H9 (cell line): ENCODE measurements at regions not wholly inside any gene's neighbourhood (a gene's known extent, or its start where the extent isn't known, plus 50 kb on each side); places are given as distances from the start of the nearest gene placed in this dataset.

ENCODE experiments used
- DNase-seq: peaks from one replicate; pipeline ENCODE4 v3.0.0-alpha.2; 2017
- H2AFZ ChIP-seq: one replicate; pipeline ENCODE4 v1.6.1; 2013; ENCODE audit warnings: mild to moderate bottlenecking, low read length, control low read depth, moderate library complexity
- H2AK5ac ChIP-seq: 2 replicates; pipeline ENCODE4 v1.6.1; 2013; ENCODE audit warnings: low read length, control low read depth, mixed read lengths; ENCODE audit not compliant: insufficient read length
- H2BK120ac ChIP-seq: one replicate; pipeline ENCODE4 v1.6.1; 2013; ENCODE audit warnings: low read depth, mild to moderate bottlenecking, low read length, control low read depth, inconsistent platforms; ENCODE audit not compliant: poor library complexity, severe bottlenecking
- H2BK12ac ChIP-seq: 2 replicates; pipeline ENCODE4 v1.6.1; 2013; ENCODE audit warnings: low read length, control low read depth, mixed read lengths, low read depth; ENCODE audit not compliant: insufficient read length
- H2BK15ac ChIP-seq: 2 replicates; pipeline ENCODE4 v1.6.1; 2013; ENCODE audit warnings: low read depth, low read length, control low read depth
- H2BK20ac ChIP-seq: one replicate; pipeline ENCODE4 v1.6.1; 2013; ENCODE audit warnings: low read depth, mild to moderate bottlenecking, low read length, control low read depth, inconsistent platforms; ENCODE audit not compliant: poor library complexity, severe bottlenecking
- H2BK5ac ChIP-seq: 2 replicates; pipeline ENCODE4 v1.6.1; 2013; ENCODE audit warnings: low read length, control low read depth, mixed read lengths; ENCODE audit not compliant: insufficient read length
- H3K14ac ChIP-seq: 2 replicates; pipeline ENCODE4 v1.6.1; 2013; ENCODE audit warnings: low read length, control low read depth; ENCODE audit not compliant: insufficient read depth
- H3K18ac ChIP-seq: 2 replicates; pipeline ENCODE4 v1.6.1; 2013; ENCODE audit warnings: low read depth, mild to moderate bottlenecking, mixed read lengths, low read length, control low read depth; ENCODE audit not compliant: insufficient read length
- H3K23ac ChIP-seq: 2 replicates; pipeline ENCODE4 v1.6.1; 2013; ENCODE audit warnings: low read length, control low read depth, mixed read lengths, low read depth; ENCODE audit not compliant: insufficient read length
- H3K23me2 ChIP-seq: 2 replicates; pipeline ENCODE4 v1.6.1; 2013; ENCODE audit warnings: low read depth, mild to moderate bottlenecking, mixed read lengths, low read length, control low read depth; ENCODE audit not compliant: insufficient read length, poor library complexity, severe bottlenecking
- H3K27ac ChIP-seq: 2 replicates; pipeline ENCODE4 v1.5.1; 2013; ENCODE audit warnings: low read length, control low read depth, mixed read lengths, low read depth; ENCODE audit not compliant: insufficient read length
- H3K27me3 ChIP-seq: 2 replicates; pipeline ENCODE4 v1.6.1; 2013; ENCODE audit warnings: low read length, control low read depth, inconsistent platforms; ENCODE audit not compliant: insufficient read depth
- H3K4ac ChIP-seq: 2 replicates; pipeline ENCODE4 v1.6.1; 2013; ENCODE audit warnings: low read depth, mild to moderate bottlenecking, control low read depth, inconsistent platforms, low read length, moderate library complexity
- H3K4me1 ChIP-seq: 2 replicates; pipeline ENCODE4 v1.6.1; 2013; ENCODE audit warnings: low read length, control low read depth, inconsistent platforms; ENCODE audit not compliant: insufficient read depth
- H3K4me2 ChIP-seq: 2 replicates; pipeline ENCODE4 v1.6.1; 2013; ENCODE audit warnings: low read length, control low read depth, mixed read lengths; ENCODE audit not compliant: insufficient read length, insufficient read depth
- H3K56ac ChIP-seq: 2 replicates; pipeline ENCODE4 v1.6.1; 2013; ENCODE audit warnings: low read depth, mild to moderate bottlenecking, mixed read lengths, low read length, control low read depth; ENCODE audit not compliant: insufficient read length
- H3K79me1 ChIP-seq: 2 replicates; pipeline ENCODE4 v1.6.1; 2013; ENCODE audit warnings: low read depth, mild to moderate bottlenecking, moderate library complexity, low read length, control low read depth, inconsistent platforms; ENCODE audit not compliant: insufficient read depth, poor library complexity, severe bottlenecking
- H3K79me2 ChIP-seq: 2 replicates; pipeline ENCODE4 v1.6.1; 2013; ENCODE audit warnings: low read length, control low read depth, inconsistent platforms; ENCODE audit not compliant: insufficient read depth
- H3K9ac ChIP-seq: 2 replicates; pipeline ENCODE4 v1.6.1; 2013; ENCODE audit warnings: low read length, control low read depth, mixed read lengths; ENCODE audit not compliant: insufficient read length; ENCODE audit errors: extremely low read depth
- H3K9me3 ChIP-seq: one replicate; pipeline ENCODE4 v1.6.1; 2013; ENCODE audit warnings: low read depth, low read length, inconsistent platforms; ENCODE audit not compliant: control insufficient read depth
- H3T11ph ChIP-seq: one replicate; pipeline ENCODE4 v1.6.1; 2013; ENCODE audit warnings: mild to moderate bottlenecking, low read length, control low read depth, inconsistent platforms
- H4K20me1 ChIP-seq: one replicate; pipeline ENCODE4 v1.6.1; 2013; ENCODE audit not compliant: control insufficient read depth, insufficient read length, insufficient read depth
- H4K5ac ChIP-seq: 2 replicates; pipeline ENCODE4 v1.6.1; 2013; ENCODE audit warnings: low read depth, mild to moderate bottlenecking, mixed read lengths, low read length, control low read depth; ENCODE audit not compliant: insufficient read length
- H4K8ac ChIP-seq: replicated peaks from 2 replicates; pipeline ENCODE4 v1.6.1; 2013; ENCODE audit warnings: low read length, control low read depth, mixed read lengths, low read depth; ENCODE audit not compliant: insufficient read length
- H4K91ac ChIP-seq: 2 replicates; pipeline ENCODE4 v1.6.1; 2013; ENCODE audit warnings: low read depth, mild to moderate bottlenecking, moderate library complexity, mixed read lengths, low read length, control low read depth; ENCODE audit not compliant: insufficient read length
- H3K27ac Mint-ChIP-seq, 3 experiments: 2 replicates in 2 of 3; 3 replicates in 1 of 3; pipeline ENCODE4 v1.8.0; 2020 to 2021; ENCODE audit warnings: mixed read lengths in 3 of 3, mild to moderate bottlenecking in 1 of 3, moderate library complexity in 1 of 3
- H3K27me3 Mint-ChIP-seq: 2 replicates; pipeline ENCODE4 v1.8.0; 2021; ENCODE audit warnings: low read depth, mild to moderate bottlenecking, moderate library complexity, mixed read lengths
- H3K36me3 Mint-ChIP-seq, 3 experiments: 2 replicates in 2 of 3; 3 replicates in 1 of 3; pipeline ENCODE4 v1.8.0; 2020 to 2021; ENCODE audit warnings: low read depth in 3 of 3, mixed read lengths in 3 of 3; ENCODE audit not compliant: insufficient read depth in 1 of 3
- H3K4me1 Mint-ChIP-seq, 2 experiments: 2 replicates each; pipeline ENCODE4 v1.8.0; 2020; ENCODE audit warnings: mixed read lengths in 2 of 2
- H3K4me3 Mint-ChIP-seq, 2 experiments: 2 replicates in 1 of 2; 3 replicates in 1 of 2; pipeline ENCODE4 v1.8.0; 2020 to 2021; ENCODE audit warnings: mild to moderate bottlenecking in 2 of 2, mixed read lengths in 2 of 2, moderate library complexity in 1 of 2
- H3K9me3 Mint-ChIP-seq, 2 experiments: 2 replicates in 1 of 2; 3 replicates in 1 of 2; pipeline ENCODE4 v1.8.0; 2020; ENCODE audit warnings: mild to moderate bottlenecking in 2 of 2, mixed read lengths in 2 of 2, moderate library complexity in 1 of 2
- CTCF ChIP-seq: fragments of 200-600 bp; sonication (generic); conservative IDR thresholded peaks from 3 replicates; pipeline ENCODE4 v1.8.0; 2021; ENCODE audit warnings: antibody characterized with exemption, mild to moderate bottlenecking
- WGBS: extraction: QIAGEN DNeasy Blood & Tissue Kit; methylation state at CpG from one replicate; pipeline ENCODE4 v1.1.7; 2013; ENCODE audit warnings: missing lambda C conversion rate, low lambda C conversion rate, mixed read lengths; ENCODE audit not compliant: insufficient read length; ENCODE audit errors: extremely low coverage; 5-methylcytosine and 5-hydroxymethylcytosine counted together

- H2AK5ac ChIP-seq = no peak overlapping the region
- Mint-ChIP-seq H3K36me3 (peaks cover 3 to 5% (median 5%) of the 10 kb centered on the region in 3 experiments; a peak in 5 of 7 replicates), H3K9me3 (peaks cover 6 to 9% of the 10 kb centered on the region in 2 experiments), H3K27me3 (no peaks in the 10 kb centered on the region), H3K27ac (no peak overlapping the region), H3K4me1 (peaks cover 10 to 13% of the 10 kb centered on the region in 2 experiments), H3K4me3 (no peak overlapping the region)
- no peaks in the 10 kb centered on the region for H3K27me3 ChIP-seq
- no peak overlapping the region for H2BK5ac ChIP-seq
- H2AFZ ChIP-seq = no peak overlapping the region
- no peak overlapping the region for H2BK15ac ChIP-seq
- H3K79me2 ChIP-seq = no peaks in the 10 kb centered on the region
- no peak overlapping the region for H3K23ac ChIP-seq
- H3K79me1 ChIP-seq = no peaks in the 10 kb centered on the region
- H3K27ac ChIP-seq = no peak overlapping the region
- no peak overlapping the region for H2BK20ac ChIP-seq
- no peaks in the 10 kb centered on the region for H4K20me1 ChIP-seq
- no peak for TF ChIP-seq CTCF
- no peak overlapping the region for H3K4ac ChIP-seq
- no peaks in the 10 kb centered on the region for H3K23me2 ChIP-seq
- H3K9me3 ChIP-seq = no peaks in the 10 kb centered on the region
- H3T11ph ChIP-seq = no peak overlapping the region
- H3K14ac ChIP-seq = no peak overlapping the region
- no peak for DNase-seq
- no peak overlapping the region for H2BK120ac ChIP-seq
- H3K9ac ChIP-seq = no peak overlapping the region
- no peak overlapping the region for H2BK12ac ChIP-seq
- H3K18ac ChIP-seq = no peak overlapping the region
- H4K8ac ChIP-seq = no peak overlapping the region
- H3K56ac ChIP-seq = no peak overlapping the region
- H3K4me1 ChIP-seq = no peaks in the 10 kb centered on the region
- no peak overlapping the region for H4K5ac ChIP-seq
- H3K4me2 ChIP-seq = no peak overlapping the region
- WGBS = no CpG with 5 or more reads among the region's 5 CpGs
- H4K91ac ChIP-seq = no peak overlapping the region
Measured at GRCh38 chr7:68321776-68322496, 1276.3 kb upstream of the AUTS2 start.
